Urinary bladder (tissue), 3 donors: ENCODE measurements at regions not wholly inside any gene's neighbourhood (a gene's known extent, or its start where the extent isn't known, plus 50 kb on each side); places are given as distances from the start of the nearest gene placed in this dataset.

Source experiments
- DNase-seq: peaks from one replicate; pipeline ENCODE4 v3.0.0-alpha.2; 2015; ENCODE audit errors: extremely low spot score
- H3K27ac ChIP-seq: one replicate; pipeline ENCODE4 v1.5.1; 2013; ENCODE audit warnings: low read depth, mild to moderate bottlenecking, moderate library complexity
- H3K36me3 ChIP-seq: one replicate; pipeline ENCODE4 v1.6.1; 2013; ENCODE audit warnings: mild to moderate bottlenecking, moderate library complexity; ENCODE audit not compliant: insufficient read depth
- H3K4me1 ChIP-seq: one replicate; pipeline ENCODE4 v1.6.1; 2013; ENCODE audit warnings: mild to moderate bottlenecking, moderate library complexity; ENCODE audit not compliant: insufficient read depth
- H3K4me3 ChIP-seq: one replicate; pipeline ENCODE4 v1.5.1; 2013; ENCODE audit warnings: low read depth, low read length
- WGBS: extraction: QIAGEN DNeasy Blood & Tissue Kit; methylation state at CpG from one replicate; pipeline ENCODE4 v1.1.7; 2013; 5-methylcytosine and 5-hydroxymethylcytosine counted together
- donor health status: healthy with polysubstance abuse.
- donor health status: healthy.

- Histone ChIP-seq H3K36me3 (no peaks in the 10 kb centered on the region), H3K4me3 (no peak overlapping the region), H3K4me1 (no peaks in the 10 kb centered on the region), H3K27ac (no peak overlapping the region)
- DNase-seq: no peak
- WGBS: 91% methylated on average over 7 of the region's 7 CpGs
Measured at GRCh38 chr1:53405737-53406136, 53.5 kb upstream of the DMRTB1 start.

DNA sequence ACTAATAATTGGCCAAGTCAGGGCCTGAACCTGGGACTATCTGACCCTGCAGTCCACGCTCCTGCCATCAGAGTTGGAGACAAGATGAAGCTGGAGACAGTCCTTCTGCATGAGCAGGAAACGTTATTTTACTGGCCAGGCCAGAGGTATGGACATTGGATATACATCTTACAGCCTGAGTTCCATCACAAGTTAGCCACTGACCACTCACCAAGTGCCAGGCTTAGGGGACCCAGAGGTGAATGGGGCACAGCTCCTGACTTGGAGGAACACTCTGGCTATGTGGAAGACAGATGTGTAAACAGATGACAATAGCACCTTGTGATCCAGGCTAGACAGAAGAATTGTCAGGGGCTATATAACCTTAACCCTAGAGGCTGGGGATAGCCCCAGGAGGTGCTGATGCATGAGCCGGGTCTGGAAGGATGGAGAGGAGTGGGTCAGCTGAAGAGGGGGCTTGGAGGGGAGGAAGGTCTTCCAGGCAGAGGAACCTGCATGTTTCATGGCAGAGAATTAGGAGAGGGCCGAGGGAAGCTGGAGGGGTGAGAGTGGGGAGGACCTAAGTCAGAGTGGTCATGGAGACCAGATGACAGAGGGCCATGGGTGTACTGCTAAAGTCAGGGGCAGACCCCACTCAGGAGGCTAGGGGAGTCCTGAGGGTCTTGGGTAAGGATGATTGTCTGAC lies 52.5 kb upstream of the DMRTB1 start:
- Histone ChIP-seq H3K36me3 (no peaks in the 10 kb centered on the region), H3K4me3 (no peak overlapping the region), H3K4me1 (no peaks in the 10 kb centered on the region), H3K27ac (no peak overlapping the region)
- no peak for DNase-seq
- WGBS: 73% methylated on average over 4 of the region's 4 CpGs

GRCh38 chr1:53408013-53408754 lies 51.0 kb upstream of the DMRTB1 start:
- DNase-seq: no peak
- no peak overlapping the region for H3K27ac ChIP-seq
- no peaks in the 10 kb centered on the region for H3K36me3 ChIP-seq
- WGBS: 91% methylated on average over 6 of the region's 6 CpGs
- H3K4me1 ChIP-seq: no peaks in the 10 kb centered on the region
- H3K4me3 ChIP-seq: no peak overlapping the region

DNA sequence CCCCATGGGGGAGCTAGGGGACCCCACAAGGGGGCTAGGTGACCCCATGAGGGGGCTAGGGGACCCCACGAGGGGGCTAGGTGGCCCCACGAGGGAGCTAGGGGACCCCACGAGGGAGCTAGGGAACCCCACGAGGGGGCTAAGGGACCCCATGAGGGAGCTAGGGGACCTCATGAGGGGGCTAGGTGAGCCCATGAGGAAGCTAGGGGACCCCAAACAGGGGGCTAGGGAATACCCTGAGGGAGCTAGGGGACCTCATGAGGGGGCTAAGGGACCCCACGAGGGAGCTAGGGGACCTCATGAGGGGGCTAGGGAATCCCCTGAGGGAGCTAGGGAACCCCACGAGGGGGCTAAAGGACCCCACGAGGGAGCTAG lies 50.5 kb upstream of the DMRTB1 start:
- DNase-seq: no peak
- no peak overlapping the region for H3K4me3 ChIP-seq
- H3K27ac ChIP-seq: no peak overlapping the region
- H3K4me1 ChIP-seq: no peaks in the 10 kb centered on the region
- no peaks in the 10 kb centered on the region for H3K36me3 ChIP-seq
- WGBS: 84% methylated on average over 7 of the region's 7 CpGs

DNA sequence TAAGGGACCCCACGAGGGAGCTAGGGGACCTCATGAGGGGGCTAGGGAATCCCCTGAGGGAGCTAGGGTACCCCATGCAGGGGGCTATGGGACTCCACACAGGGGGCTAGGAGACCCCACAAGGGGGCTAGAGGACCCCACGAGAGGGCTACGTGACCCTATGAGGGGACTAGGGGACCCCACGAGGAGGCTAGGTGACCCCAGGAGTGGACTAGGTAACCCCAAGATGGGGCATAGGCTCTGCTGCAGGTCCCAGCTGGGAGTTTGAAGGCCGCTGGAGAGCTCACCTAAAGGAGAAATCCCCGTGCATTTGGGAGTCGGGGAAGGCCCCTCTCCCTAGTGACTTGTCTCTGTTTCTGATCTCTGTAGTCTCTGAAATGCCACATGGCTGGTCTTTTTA lies 50.0 kb upstream of the DMRTB1 start:
- WGBS: 83% methylated on average over 7 of the region's 7 CpGs
- DNase-seq: no peak
- Histone ChIP-seq H3K4me3 (no peak overlapping the region), H3K27ac (no peak overlapping the region), H3K4me1 (no peaks in the 10 kb centered on the region), H3K36me3 (no peaks in the 10 kb centered on the region)
